MM.1S (cell line): ENCODE measurements at regions not wholly inside any gene's neighbourhood (a gene's known extent, or its start where the extent isn't known, plus 50 kb on each side); places are given as distances from the start of the nearest gene placed in this dataset.

Source experiments
- DNase-seq: peaks from one replicate; pipeline ENCODE4 v3.0.0-alpha.2; 2015
- H2AFZ ChIP-seq: fragments of 300-600 bp; sonication (generic); 2 replicates; pipeline ENCODE4 v1.6.0; 2016; ENCODE audit warnings: antibody characterized with exemption, low read length
- H3F3A ChIP-seq: fragments of 300-600 bp; sonication (generic); 2 replicates; pipeline ENCODE4 v1.6.1; 2016; ENCODE audit warnings: mild to moderate bottlenecking, antibody characterized with exemption, low read length, moderate library complexity, mixed read lengths; ENCODE audit not compliant: insufficient read depth
- H3K27ac ChIP-seq: fragments of 300-600 bp; sonication (generic); 2 replicates; pipeline ENCODE4 v1.5.1; 2016; ENCODE audit warnings: mild to moderate bottlenecking, low read length
- H3K27me3 ChIP-seq: fragments of 300-600 bp; sonication (generic); replicated peaks from 2 replicates; pipeline ENCODE4 v1.6.0; 2016; ENCODE audit warnings: low read length; ENCODE audit not compliant: insufficient read depth
- H3K36me3 ChIP-seq: fragments of 300-600 bp; sonication (generic); replicated peaks from 2 replicates; pipeline ENCODE4 v1.6.1; 2016; ENCODE audit warnings: mild to moderate bottlenecking, low read length, mixed read lengths; ENCODE audit not compliant: insufficient read depth
- H3K4me1 ChIP-seq: fragments of 300-600 bp; sonication (generic); 2 replicates; pipeline ENCODE4 v1.6.1; 2016; ENCODE audit warnings: low read length, mixed read lengths
- H3K4me2 ChIP-seq: fragments of 300-600 bp; sonication (generic); 2 replicates; pipeline ENCODE4 v1.6.0; 2016; ENCODE audit warnings: low read depth, low read length
- H3K4me3 ChIP-seq: fragments of 300-600 bp; sonication (generic); 2 replicates; pipeline ENCODE4 v1.5.1; 2016; ENCODE audit warnings: low read length, mixed read lengths
- H3K79me2 ChIP-seq: fragments of 300-600 bp; sonication (generic); 2 replicates; pipeline ENCODE4 v1.6.1; 2016; ENCODE audit warnings: mixed run types, low read length, mixed read lengths
- H3K9ac ChIP-seq: fragments of 300-600 bp; sonication (generic); 2 replicates; pipeline ENCODE4 v1.6.1; 2016; ENCODE audit warnings: low read length, mixed read lengths
- H3K9me2 ChIP-seq: fragments of 300-600 bp; sonication (generic); replicated peaks from 2 replicates; pipeline ENCODE4 v1.6.1; 2016; ENCODE audit warnings: mild to moderate bottlenecking, low read length, mixed read lengths; ENCODE audit not compliant: insufficient read depth
- H3K9me3 ChIP-seq: fragments of 300-600 bp; sonication (generic); replicated peaks from 2 replicates; pipeline ENCODE4 v1.6.1; 2016; ENCODE audit warnings: mild to moderate bottlenecking, low read length, mixed read lengths; ENCODE audit not compliant: insufficient read depth
- H4K20me1 ChIP-seq: fragments of 300-600 bp; sonication (generic); 2 replicates; pipeline ENCODE4 v1.6.1; 2016; ENCODE audit warnings: mild to moderate bottlenecking, low read length, moderate library complexity, mixed read lengths; ENCODE audit not compliant: insufficient read depth
- CTCF ChIP-seq: fragments of 300-600 bp; sonication (generic); IDR thresholded peaks from 2 replicates; pipeline ENCODE4 v1.5.1; 2016; ENCODE audit warnings: antibody characterized with exemption, low read length, mixed read lengths
- EZH2 ChIP-seq: fragments of 300-600 bp; sonication (generic); optimal IDR thresholded peaks from 2 replicates; pipeline ENCODE3; 2017; ENCODE audit warnings: low read depth, mild to moderate bottlenecking, antibody characterized with exemption, low read length, mixed read lengths
- EZH2phosphoT487 ChIP-seq: fragments of 300-600 bp; sonication (generic); IDR thresholded peaks from 2 replicates; pipeline ENCODE4 v1.6.1; 2018; ENCODE audit warnings: antibody characterized with exemption, low read length

- no peak for DNase-seq
- H3K36me3 ChIP-seq, result no peaks in the 10 kb centered on the region
- H3F3A ChIP-seq, result no peaks in the 10 kb centered on the region
- TF ChIP-seq EZH2phosphoT487 (no peak), CTCF (no peak), EZH2 (no peak)
- no peak overlapping the region for H2AFZ ChIP-seq
- no peak overlapping the region for H3K4me2 ChIP-seq
- H3K9ac ChIP-seq, result no peak overlapping the region
- no peaks in the 10 kb centered on the region for H4K20me1 ChIP-seq
- no peaks in the 10 kb centered on the region for H3K4me1 ChIP-seq
- H3K9me3 ChIP-seq, result no peaks in the 10 kb centered on the region
- H3K4me3 ChIP-seq, result no peak overlapping the region
- no peaks in the 10 kb centered on the region for H3K27me3 ChIP-seq
- H3K27ac ChIP-seq, result no peak overlapping the region
- no peaks in the 10 kb centered on the region for H3K79me2 ChIP-seq
- no peaks in the 10 kb centered on the region for H3K9me2 ChIP-seq
Measured at GRCh38 chr5:166963596-166963995, 1327.8 kb upstream of the WWC1 start.

- no peaks in the 10 kb centered on the region for H3K4me1 ChIP-seq
- H3K9me2 ChIP-seq, result no peaks in the 10 kb centered on the region
- H4K20me1 ChIP-seq, result no peaks in the 10 kb centered on the region
- DNase-seq, result no peak
- no peaks in the 10 kb centered on the region for H3F3A ChIP-seq
- no peaks in the 10 kb centered on the region for H3K27me3 ChIP-seq
- no peaks in the 10 kb centered on the region for H3K79me2 ChIP-seq
- no peak overlapping the region for H2AFZ ChIP-seq
- no peak overlapping the region for H3K4me3 ChIP-seq
- TF ChIP-seq CTCF (no peak), EZH2phosphoT487 (no peak), EZH2 (no peak)
- no peaks in the 10 kb centered on the region for H3K36me3 ChIP-seq
- no peak overlapping the region for H3K27ac ChIP-seq
- H3K9ac ChIP-seq, result no peak overlapping the region
- H3K9me3 ChIP-seq, result no peaks in the 10 kb centered on the region
- H3K4me2 ChIP-seq, result no peak overlapping the region
Measured at GRCh38 chr5:166977911-166978422, 1313.5 kb upstream of the WWC1 start.

GRCh38 chr5:166979307-166979895 lies 1312.0 kb upstream of the WWC1 start:
- H3K4me3 ChIP-seq, result no peak overlapping the region

More at GRCh38 chr5:166979307-166979895, 1312.0 kb upstream of the WWC1 start:
- no peaks in the 10 kb centered on the region for H3K9me2 ChIP-seq
- H3K27ac ChIP-seq, result no peak overlapping the region
- no peaks in the 10 kb centered on the region for H3K4me1 ChIP-seq
- H3K9ac ChIP-seq, result no peak overlapping the region
- no peaks in the 10 kb centered on the region for H3K36me3 ChIP-seq
- no peak for DNase-seq
- no peaks in the 10 kb centered on the region for H3F3A ChIP-seq
- no peak overlapping the region for H2AFZ ChIP-seq
- no peak overlapping the region for H3K4me2 ChIP-seq
- no peaks in the 10 kb centered on the region for H4K20me1 ChIP-seq
- H3K79me2 ChIP-seq, result no peaks in the 10 kb centered on the region
- H3K27me3 ChIP-seq, result no peaks in the 10 kb centered on the region
- no peak for TF ChIP-seq CTCF
- no peak for TF ChIP-seq EZH2
- no peak for TF ChIP-seq EZH2phosphoT487
- no peaks in the 10 kb centered on the region for H3K9me3 ChIP-seq
